IMR-90 (cell line): ENCODE measurements at regions not wholly inside any gene's neighbourhood (a gene's known extent, or its start where the extent isn't known, plus 50 kb on each side); places are given as distances from the start of the nearest gene placed in this dataset.
A peak's percentile ranks its signal among the peaks of the same experiment; 100 is the strongest.

ENCODE experiments used
- ATAC-seq: fragments of 200-7000 bp; cut with Tn5 transposase; 2 replicates; pipeline ENCODE4 v1.9.1; 2020; ENCODE audit warnings: low read depth, mild to moderate bottlenecking, moderate library complexity
- BruUV-seq: library from RNA; stranded (reverse); fragments of 400-500 nt; replicated peaks from 2 replicates; lab custom pipeline; 2021; lab: Mats Ljungman, UMichigan
- CTCF ChIA-PET: fragments of 300-600 bp; formaldehyde crosslinking; extraction: SDS; loops from one replicate; lab custom pipeline; 2021; ENCODE audit warnings: antibody characterized with exemption; lab: Yijun Ruan, JAX
- POLR2A ChIA-PET: fragments of 300-600 bp; sonication (Branson Sonifier 250); formaldehyde crosslinking; loops from one replicate; lab custom pipeline; 2022; ENCODE audit warnings: antibody characterized with exemption; ENCODE audit not compliant: unreplicated experiment; lab: Charles Lee
- DNase-seq: peaks from one replicate; pipeline ENCODE4 v3.0.0; 2013
- H2AFZ ChIP-seq: replicated peaks from 2 replicates; pipeline ENCODE3; 2013; ENCODE audit warnings: low read length, mild to moderate bottlenecking; ENCODE audit not compliant: poor library complexity
- H2AK5ac ChIP-seq: 2 replicates; pipeline ENCODE4 v1.6.1; 2013; ENCODE audit warnings: low read depth, low read length, inconsistent platforms
- H2AK9ac ChIP-seq: replicated peaks from 2 replicates; pipeline ENCODE3; 2013; ENCODE audit warnings: mild to moderate bottlenecking, low read depth, low read length, moderate library complexity; ENCODE audit not compliant: poor library complexity
- H2BK120ac ChIP-seq: 2 replicates; pipeline ENCODE4 v1.6.1; 2013; ENCODE audit warnings: low read depth, low read length, inconsistent platforms
- H2BK15ac ChIP-seq: 3 replicates; pipeline ENCODE4 v1.6.1; 2013; ENCODE audit warnings: low read depth, low read length, inconsistent platforms
- H2BK20ac ChIP-seq: 2 replicates; pipeline ENCODE4 v1.6.1; 2013; ENCODE audit warnings: low read depth, mild to moderate bottlenecking, inconsistent platforms, low read length, moderate library complexity
- H2BK5ac ChIP-seq: 2 replicates; pipeline ENCODE4 v1.6.1; 2013; ENCODE audit warnings: mild to moderate bottlenecking, low read depth, low read length, inconsistent platforms; ENCODE audit not compliant: poor library complexity, severe bottlenecking
- H3K14ac ChIP-seq: replicated peaks from 2 replicates; pipeline ENCODE4 v1.6.1; 2013; ENCODE audit warnings: low read depth, low read length, inconsistent platforms
- H3K18ac ChIP-seq: 2 replicates; pipeline ENCODE4 v1.6.1; 2013; ENCODE audit warnings: low read depth, low read length, control low read depth
- H3K23ac ChIP-seq: 2 replicates; pipeline ENCODE4 v1.6.1; 2013; ENCODE audit warnings: low read depth, low read length, inconsistent platforms
- H3K27ac ChIP-seq: 2 replicates; pipeline ENCODE4 v1.5.1; 2013; ENCODE audit warnings: mild to moderate bottlenecking, control low read depth, low read length; ENCODE audit not compliant: insufficient read depth
- H3K27me3 ChIP-seq: 2 replicates; pipeline ENCODE4 v1.6.1; 2013; ENCODE audit warnings: low read length; ENCODE audit not compliant: control insufficient read depth, insufficient read depth
- H3K36me3 ChIP-seq: 2 replicates; pipeline ENCODE4 v1.6.1; 2013; ENCODE audit warnings: low read length, mixed read lengths; ENCODE audit not compliant: control insufficient read depth, insufficient read depth
- H3K4ac ChIP-seq: 2 replicates; pipeline ENCODE4 v1.6.1; 2013; ENCODE audit warnings: low read depth, low read length, inconsistent platforms
- H3K4me1 ChIP-seq: 2 replicates; pipeline ENCODE4 v1.6.1; 2013; ENCODE audit warnings: low read length, mixed read lengths; ENCODE audit not compliant: control insufficient read depth, insufficient read depth
- H3K4me2 ChIP-seq: 2 replicates; pipeline ENCODE4 v1.6.1; 2013; ENCODE audit warnings: low read depth, mild to moderate bottlenecking, control low read depth, low read length, moderate library complexity
- H3K4me3 ChIP-seq: 2 replicates; pipeline ENCODE4 v1.5.1; 2013; ENCODE audit warnings: low read depth, mild to moderate bottlenecking, control low read depth, low read length, moderate library complexity; ENCODE audit not compliant: insufficient read depth
- H3K56ac ChIP-seq: 2 replicates; pipeline ENCODE4 v1.6.1; 2013; ENCODE audit warnings: low read length, inconsistent platforms; ENCODE audit not compliant: insufficient read depth; ENCODE audit errors: extremely low read depth
- H3K79me1 ChIP-seq, 2 experiments: 2 replicates each; pipeline ENCODE4 v1.6.1; 2013; ENCODE audit warnings: low read length in 2 of 2, inconsistent platforms in 1 of 2, low read depth in 1 of 2
- H3K9ac ChIP-seq: 2 replicates; pipeline ENCODE4 v1.6.1; 2013; ENCODE audit warnings: low read depth, low read length, control low read depth
- H3K9me1 ChIP-seq: 2 replicates; pipeline ENCODE4 v1.6.1; 2013; ENCODE audit warnings: low read length, inconsistent platforms; ENCODE audit not compliant: insufficient read depth
- H3K9me3 ChIP-seq: 2 replicates; pipeline ENCODE4 v1.6.1; 2013; ENCODE audit warnings: low read length; ENCODE audit not compliant: control insufficient read depth, insufficient read depth
- H4K20me1 ChIP-seq: 2 replicates; pipeline ENCODE4 v1.6.1; 2013; ENCODE audit warnings: low read length, inconsistent platforms; ENCODE audit not compliant: insufficient read depth
- H4K5ac ChIP-seq: 2 replicates; pipeline ENCODE4 v1.6.1; 2013; ENCODE audit warnings: mild to moderate bottlenecking, low read depth, low read length, control low read depth
- H4K8ac ChIP-seq, 2 experiments: 2 replicates each; pipeline ENCODE4 v1.6.1; 2013; ENCODE audit warnings: low read depth in 2 of 2, low read length in 2 of 2, control low read depth in 1 of 2, inconsistent platforms in 1 of 2
- H4K91ac ChIP-seq: 2 replicates; pipeline ENCODE4 v1.6.1; 2013; ENCODE audit warnings: low read depth, low read length, inconsistent platforms; ENCODE audit not compliant: insufficient read depth
- BHLHE40 ChIP-seq: fragments of 150-350 bp; IDR thresholded peaks from 2 replicates; pipeline ENCODE4 v1.6.1; 2016; ENCODE audit warnings: mild to moderate bottlenecking, low read depth, low read length
- CEBPB ChIP-seq: IDR thresholded peaks from 2 replicates; pipeline ENCODE4 v1.6.1; 2012; ENCODE audit warnings: low read depth, low read length, improper control_type of control experiment
- CHD1 ChIP-seq: IDR thresholded peaks from 2 replicates; pipeline ENCODE4 v1.6.1; 2012; ENCODE audit warnings: low read depth, low read length, improper control_type of control experiment
- CTCF ChIP-seq: conservative IDR thresholded peaks from 2 replicates; pipeline ENCODE4 v1.5.1; 2012; ENCODE audit warnings: mild to moderate bottlenecking, low read depth, low read length, improper control_type of control experiment
- ELK1 ChIP-seq: fragments of 150-350 bp; IDR thresholded peaks from 2 replicates; pipeline ENCODE4 v1.6.1; 2016; ENCODE audit warnings: low read depth, mild to moderate bottlenecking, low read length, moderate library complexity, borderline replicate concordance
- FOS ChIP-seq: fragments of 150-350 bp; IDR thresholded peaks from 2 replicates; pipeline ENCODE4 v1.6.1; 2016; ENCODE audit warnings: low read depth, low read length
- MAFK ChIP-seq: IDR thresholded peaks from 2 replicates; pipeline ENCODE4 v1.6.1; 2012; ENCODE audit warnings: low read depth, low read length, improper control_type of control experiment
- MAZ ChIP-seq: IDR thresholded peaks from 2 replicates; pipeline ENCODE4 v1.6.1; 2012; ENCODE audit warnings: low read depth, mild to moderate bottlenecking, low read length, improper control_type of control experiment, moderate library complexity, borderline replicate concordance
- MXI1 ChIP-seq: IDR thresholded peaks from 2 replicates; pipeline ENCODE4 v1.6.1; 2012; ENCODE audit warnings: low read depth, mild to moderate bottlenecking, low read length, moderate library complexity, borderline replicate concordance
- NFE2L2 ChIP-seq: fragments of 150-350 bp; IDR thresholded peaks from 2 replicates; pipeline ENCODE4 v1.6.1; 2016; ENCODE audit warnings: low read depth, mild to moderate bottlenecking, low read length
- POLR2A ChIP-seq: IDR thresholded peaks from 2 replicates; pipeline ENCODE4 v1.6.1; 2012; ENCODE audit warnings: mild to moderate bottlenecking, low read depth, low read length
- RAD21 ChIP-seq: IDR thresholded peaks from 2 replicates; pipeline ENCODE4 v1.6.1; 2012; ENCODE audit warnings: low read length, improper control_type of control experiment
- RCOR1 ChIP-seq: IDR thresholded peaks from 2 replicates; pipeline ENCODE4 v1.6.1; 2012; ENCODE audit warnings: mild to moderate bottlenecking, low read length, improper control_type of control experiment; ENCODE audit not compliant: insufficient replicate concordance
- RFX5 ChIP-seq: IDR thresholded peaks from 2 replicates; pipeline ENCODE4 v1.8.0; 2012; ENCODE audit warnings: low read depth, mild to moderate bottlenecking, low read length, moderate library complexity
- SMC3 ChIP-seq: fragments of 150-350 bp; IDR thresholded peaks from 2 replicates; pipeline ENCODE4 v1.6.1; 2016; ENCODE audit warnings: low read depth, mild to moderate bottlenecking, antibody characterized with exemption, low read length, moderate library complexity
- USF2 ChIP-seq: fragments of 150-350 bp; IDR thresholded peaks from 2 replicates; pipeline ENCODE4 v1.6.1; 2017; ENCODE audit warnings: mild to moderate bottlenecking, antibody characterized with exemption, low read length, low read depth
- dilution Hi-C: fragments of 300-500 bp; cut with HindIII; formaldehyde crosslinking; loops from one replicate; pipeline ENCODE4 v1.14.3; 2018; ENCODE audit warnings: low sequenced_read_pairs; ENCODE audit not compliant: unreplicated experiment
- in situ Hi-C: fragments of 300-500 bp; cut with MboI; formaldehyde crosslinking; loops from 3 replicates; pipeline ENCODE4 v1.14.3; 2019; ENCODE audit warnings: low sequenced_read_pairs, inconsistent platforms, mixed read lengths
- intact Hi-C: fragments of 100-400 bp; cut with micrococcal nuclease; formaldehyde crosslinking; loops from 2 replicates; pipeline ENCODE4 v1.10.0; 2022

DNA sequence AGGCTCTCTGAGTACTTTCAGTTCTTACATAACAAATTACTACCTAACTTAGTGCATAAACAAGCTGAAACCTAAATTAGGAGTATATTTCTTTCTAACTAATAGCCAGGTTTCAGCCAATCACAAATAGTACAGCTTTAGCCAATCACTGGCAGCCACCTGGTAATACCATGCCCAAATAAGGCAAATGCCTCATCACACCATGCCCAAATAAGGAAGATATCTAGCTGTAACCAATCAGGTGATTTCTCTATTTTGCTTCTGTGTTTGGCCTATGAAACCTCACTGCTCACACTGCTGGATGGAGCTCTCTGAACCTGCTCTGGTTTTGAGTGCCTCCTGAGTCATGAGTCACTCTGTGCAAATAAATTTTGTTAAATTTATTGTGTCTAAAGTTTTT lies 113.5 kb downstream of the DDIT4L start:
- H4K91ac ChIP-seq = no peak overlapping the region
- H3K4me2 ChIP-seq = no peak overlapping the region
- H3K36me3 ChIP-seq = no peaks in the 10 kb centered on the region
- H3K79me1 ChIP-seq = no peaks in the 10 kb centered on the region
- H2BK15ac ChIP-seq = no peak overlapping the region
- peak; percentile 14 for DNase-seq
- H3K14ac ChIP-seq = no peak overlapping the region
- BruUV-seq = no TSS peak
- no peak overlapping the region for H2AK5ac ChIP-seq
- no peak overlapping the region for H2BK5ac ChIP-seq
- no peak overlapping the region for H3K23ac ChIP-seq
- no peaks in the 10 kb centered on the region for H3K9me3 ChIP-seq
- ChIA-PET CTCF (no interaction called here), POLR2A (no interaction called here)
- H3K9ac ChIP-seq = no peak overlapping the region
- no peak overlapping the region for H3K27ac ChIP-seq
- H3K9me1 ChIP-seq = no peaks in the 10 kb centered on the region; the same call in 1 of the 2 replicates
- H2BK20ac ChIP-seq = no peak overlapping the region
- H2AFZ ChIP-seq = no peak overlapping the region
- no peak overlapping the region for H4K5ac ChIP-seq
- no peaks in the 10 kb centered on the region; the same call in 1 of the 2 replicates for H3K27me3 ChIP-seq
- no peaks in the 10 kb centered on the region for H3K4me1 ChIP-seq
- H3K56ac ChIP-seq = no peak overlapping the region
- no peak overlapping the region for H3K18ac ChIP-seq
- in situ Hi-C loops (no loop called here), dilution Hi-C loops (no loop called here), intact Hi-C loops (no loop called here)
- TF ChIP-seq CHD1 (no peak), SMC3 (no peak), ELK1 (no peak), RFX5 (no peak), FOS (no peak), NFE2L2 (no peak), USF2 (no peak), RAD21 (no peak), MXI1 (no peak), MAZ (no peak), CEBPB (no peak), RCOR1 (no peak), MAFK (no peak), BHLHE40 (no peak), POLR2A (no peak), CTCF (no peak)
- no peak for ATAC-seq
- no peak overlapping the region for H4K8ac ChIP-seq
- no peak overlapping the region for H2AK9ac ChIP-seq
- H2BK120ac ChIP-seq = no peak overlapping the region
- H4K20me1 ChIP-seq = no peaks in the 10 kb centered on the region
- no peak overlapping the region for H3K4ac ChIP-seq
- H3K4me3 ChIP-seq = no peak overlapping the region
